ENCODE measurements at regions not wholly inside any gene's neighbourhood (a gene's known extent, or its start where the extent isn't known, plus 50 kb on each side); places are given as distances from the start of the nearest gene placed in this dataset.

GRCh38 chr1:58430421-58431275, 115.9 kb downstream of the OMA1 start:
- DNase-seq (ENCODE audit: low spot score) = peak; percentile 4

GRCh38 chr1:58426918-58427317, 119.6 kb downstream of the OMA1 start:
- no peak for DNase-seq (ENCODE audit: low spot score)

- DNase-seq (ENCODE audit: low spot score) = no peak
These were observed 124.1 kb downstream of the OMA1 start for GRCh38 chr1:58422436-58422835.

- no peak for DNase-seq (ENCODE audit: low spot score)
These were observed 128.0 kb downstream of the OMA1 start for GRCh38 chr1:58418283-58419228.

GRCh38 chr1:58412071-58412580, 134.4 kb downstream of the OMA1 start:
- no peak for DNase-seq (ENCODE audit: low spot score)

GRCh38 chr1:58409890-58410289, 136.6 kb downstream of the OMA1 start:
- no peak for DNase-seq (ENCODE audit: low spot score)

- DNase-seq (ENCODE audit: low spot score) = no peak
These were observed 137.2 kb downstream of the OMA1 start for GRCh38 chr1:58409336-58409735.

- no peak for DNase-seq (ENCODE audit: low spot score)
These were observed 140.0 kb downstream of the OMA1 start for GRCh38 chr1:58406301-58407071.

GRCh38 chr1:58405660-58406059, 140.9 kb downstream of the OMA1 start:
- no peak for DNase-seq (ENCODE audit: low spot score)

GRCh38 chr1:58403894-58404293, 142.6 kb downstream of the OMA1 start:
- no peak for DNase-seq (ENCODE audit: low spot score)

- DNase-seq (ENCODE audit: low spot score) = no peak
These were observed 144.1 kb downstream of the OMA1 start for GRCh38 chr1:58402444-58402843.

- no peak for DNase-seq (ENCODE audit: low spot score)
These were observed 144.5 kb downstream of the OMA1 start for GRCh38 chr1:58401991-58402390.

GRCh38 chr1:58399176-58399575, 147.3 kb downstream of the OMA1 start:
- no peak for DNase-seq (ENCODE audit: low spot score)

GRCh38 chr1:58398714-58399113, 147.8 kb downstream of the OMA1 start:
- no peak for DNase-seq (ENCODE audit: low spot score)

- DNase-seq (ENCODE audit: low spot score) = no peak
These were observed 149.2 kb downstream of the OMA1 start for GRCh38 chr1:58397187-58397820.

GRCh38 chr1:58396150-58396549, 150.4 kb downstream of the OMA1 start:
- no peak for DNase-seq (ENCODE audit: low spot score)

GRCh38 chr1:58395355-58395754, 151.2 kb downstream of the OMA1 start:
- no peak for DNase-seq (ENCODE audit: low spot score)

- DNase-seq (ENCODE audit: low spot score) = no peak
These were observed 154.4 kb downstream of the OMA1 start for GRCh38 chr1:58392083-58392482.

GRCh38 chr1:58391514-58391913, 155.0 kb downstream of the OMA1 start:
- no peak for DNase-seq (ENCODE audit: low spot score)

GRCh38 chr1:58391056-58391455, 155.5 kb downstream of the OMA1 start:
- DNase-seq (ENCODE audit: low spot score) = no peak

GRCh38 chr1:58390091-58390490, 156.4 kb downstream of the OMA1 start:
- DNase-seq (ENCODE audit: low spot score) = no peak
